ENCODE measurements at regions not wholly inside any gene's neighbourhood (a gene's known extent, or its start where the extent isn't known, plus 50 kb on each side); places are given as distances from the start of the nearest gene placed in this dataset.

DNA sequence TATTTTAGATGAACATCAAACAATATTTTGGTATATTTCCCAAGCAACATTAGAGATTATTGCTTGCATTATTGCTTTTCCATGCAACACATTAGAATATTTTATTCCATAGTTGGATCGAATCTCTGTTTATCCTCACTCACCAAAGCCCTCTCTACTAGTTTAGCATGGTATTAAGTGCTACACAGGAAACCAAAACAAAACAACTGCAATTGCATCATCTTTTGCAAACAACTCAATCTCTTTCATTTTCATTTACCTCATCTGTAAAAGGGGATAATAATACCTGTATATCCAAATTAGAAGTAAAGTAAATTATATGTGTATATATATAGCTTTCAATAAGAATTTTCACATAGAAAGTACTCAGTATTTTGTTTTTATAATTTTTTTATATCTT, 147.8 kb upstream of the PCDH9 start:
- no peak for DNase-seq

DNA sequence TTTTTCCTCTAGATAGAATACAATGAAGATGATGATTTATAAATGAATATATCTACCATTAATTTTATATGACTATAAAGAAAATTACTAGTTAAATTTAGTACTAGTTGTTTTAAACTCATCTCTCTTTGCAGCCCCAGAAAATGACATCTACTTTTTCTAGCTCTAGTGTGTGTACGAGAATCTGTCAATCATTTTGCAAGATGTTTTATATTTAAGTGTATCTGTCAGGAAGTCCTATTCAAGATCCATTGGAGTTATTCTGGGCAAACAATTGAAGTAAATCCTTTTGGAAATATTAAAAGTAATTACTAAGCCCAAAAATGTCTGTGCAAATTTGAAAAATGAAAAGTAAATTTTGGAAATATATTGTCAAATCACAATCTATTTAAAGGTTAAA, 144.3 kb upstream of the PCDH9 start:
- no peak for DNase-seq

DNA sequence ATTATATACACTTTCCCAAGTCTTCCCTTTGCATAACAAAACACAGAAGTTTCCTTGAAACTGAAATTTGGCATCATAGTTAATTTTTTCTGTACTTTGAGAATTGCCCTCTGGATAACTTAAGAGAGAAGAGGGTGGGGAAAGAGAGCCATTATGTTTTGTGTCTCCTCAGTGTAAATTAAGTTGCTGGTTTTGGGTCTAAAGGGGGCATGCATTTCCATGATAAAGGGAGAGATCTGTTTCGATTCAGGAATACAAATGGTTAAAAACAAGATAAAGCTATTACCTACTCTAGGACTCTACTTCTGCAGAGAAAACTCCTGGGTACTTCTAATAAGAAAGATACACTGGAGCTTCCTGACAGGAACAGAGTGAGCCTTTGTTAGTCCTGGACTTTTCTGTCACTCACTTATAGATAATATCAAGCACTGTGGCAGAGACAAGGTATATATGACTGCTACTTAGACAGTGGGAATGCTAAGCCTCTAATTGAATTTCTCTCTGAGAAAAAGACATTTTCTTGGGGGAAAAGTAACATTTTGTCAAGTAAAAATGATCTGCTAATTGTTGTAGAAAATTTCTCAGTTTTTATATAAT, 142.8 kb upstream of the PCDH9 start:
- DNase-seq, result no peak

DNA sequence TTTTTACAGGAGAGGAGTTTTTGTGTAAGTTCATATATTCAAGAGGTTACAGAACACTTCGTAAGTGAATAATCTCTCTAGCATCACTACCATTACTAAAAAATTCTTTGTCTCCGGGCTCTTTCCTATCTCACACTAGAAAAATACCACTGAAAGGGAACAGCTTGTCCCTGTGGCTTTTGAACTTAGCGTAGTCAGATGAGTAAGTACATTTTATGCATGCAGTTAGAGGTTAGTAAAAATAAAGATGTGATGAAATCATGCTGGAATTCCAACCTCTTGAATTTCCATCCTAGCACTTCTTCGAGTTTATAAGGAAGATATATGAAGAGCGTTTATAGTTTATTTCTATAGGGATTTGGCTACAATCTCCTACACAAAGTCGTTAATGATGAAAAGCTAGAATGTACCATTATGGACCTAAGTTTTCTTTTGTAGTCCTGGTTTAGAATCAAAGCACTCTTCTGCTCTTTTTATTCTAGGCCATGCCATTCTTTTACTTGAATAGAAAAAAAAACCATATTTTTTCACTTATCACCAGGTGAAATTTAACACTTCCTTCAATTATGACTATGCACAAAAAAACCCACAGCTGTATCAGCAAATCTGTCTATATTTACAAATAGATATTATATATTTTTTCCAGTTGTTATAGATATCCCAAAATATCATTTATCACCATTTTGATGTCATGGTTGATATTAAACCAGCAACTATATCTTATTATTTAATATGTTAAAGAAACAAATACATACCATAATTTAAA, 139.9 kb upstream of the PCDH9 start:
- DNase-seq, result no peak

DNA sequence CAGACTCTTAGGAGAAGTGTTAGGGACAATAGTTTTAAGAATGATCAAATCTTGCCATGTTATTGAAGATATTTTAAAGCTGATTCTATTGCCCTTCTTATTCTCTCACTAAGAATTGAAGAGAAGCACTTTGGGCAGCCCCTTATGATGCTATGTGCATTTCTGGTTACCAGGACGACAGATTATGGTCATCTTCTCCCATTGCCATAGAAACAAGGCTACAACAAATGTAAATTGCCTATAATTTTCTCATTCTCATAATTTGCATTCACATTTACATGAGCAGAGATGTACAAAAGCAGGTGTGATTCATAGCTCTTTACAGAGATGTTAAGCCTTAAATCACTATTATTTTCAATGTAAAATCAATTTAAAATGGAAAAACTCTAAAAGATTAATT, 137.3 kb upstream of the PCDH9 start:
- no peak for DNase-seq

DNA sequence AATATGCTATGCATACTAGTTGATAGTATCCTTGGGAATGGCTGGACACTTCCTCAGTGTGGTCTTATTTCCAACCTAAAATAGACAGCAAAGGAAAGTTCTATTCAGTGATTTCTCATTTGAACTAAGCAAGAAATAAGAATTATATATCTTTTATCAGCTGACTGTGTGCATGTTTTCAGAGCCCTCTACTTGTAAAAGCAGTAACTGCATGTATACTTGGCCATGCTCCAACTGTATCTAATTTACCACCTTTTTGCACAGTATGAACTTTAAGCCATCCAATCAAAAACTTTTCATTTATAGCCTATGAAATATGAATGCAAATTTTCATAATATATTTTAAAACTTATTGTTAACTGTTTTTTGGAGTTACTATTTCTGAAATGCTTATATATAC, 136.4 kb upstream of the PCDH9 start:
- no peak for DNase-seq

DNA sequence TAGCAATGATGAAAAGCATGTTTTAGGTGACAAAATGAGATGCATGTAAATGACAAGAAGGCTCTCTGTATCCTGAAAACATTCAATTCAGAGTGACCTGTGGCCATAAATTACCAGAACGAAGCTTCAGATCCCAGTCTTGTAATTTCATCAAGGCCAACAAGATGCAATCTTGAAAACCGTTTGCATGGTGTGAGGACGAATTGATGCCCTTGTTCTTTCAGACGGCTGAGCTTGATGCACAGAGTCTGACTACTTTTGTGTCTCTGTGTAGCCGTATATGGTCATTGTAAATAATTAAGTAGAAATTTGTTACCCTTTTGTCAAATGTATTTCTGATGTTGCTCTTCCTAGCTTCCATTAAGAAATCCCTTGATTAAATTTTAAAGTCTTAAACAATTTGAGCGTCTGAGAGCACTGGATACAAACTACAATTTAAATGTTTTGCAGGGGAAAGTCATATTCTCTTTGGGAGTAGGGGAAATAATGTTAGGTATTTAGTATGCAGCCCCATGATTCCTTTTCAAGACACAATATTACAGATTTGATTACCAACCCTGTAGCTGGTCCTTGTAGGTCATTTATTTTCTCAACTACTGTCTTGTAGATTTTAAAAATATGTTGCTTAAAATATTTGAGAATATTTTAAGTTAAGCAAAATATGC, 125.8 kb upstream of the PCDH9 start:
- DNase-seq, result no peak

DNA sequence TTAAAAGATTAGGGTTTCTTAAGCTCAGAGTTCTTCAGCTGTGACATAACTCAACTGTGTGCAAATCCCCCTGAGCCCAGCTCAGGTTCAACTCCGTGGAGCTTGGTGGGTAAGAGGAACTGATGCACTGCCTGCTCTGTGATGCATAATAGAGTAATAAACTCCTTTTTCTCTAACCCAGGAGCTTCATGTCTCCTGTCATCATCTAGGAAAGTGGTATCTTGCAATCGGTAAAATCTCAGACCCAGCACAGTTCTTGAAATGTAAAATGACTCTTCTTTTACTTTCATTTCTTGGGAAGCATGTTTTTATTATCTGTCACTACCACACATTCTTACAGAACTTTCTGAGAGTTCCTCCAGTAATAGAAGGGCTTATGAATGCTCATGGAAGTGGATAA, 123.8 kb upstream of the PCDH9 start:
- no peak for DNase-seq

DNA sequence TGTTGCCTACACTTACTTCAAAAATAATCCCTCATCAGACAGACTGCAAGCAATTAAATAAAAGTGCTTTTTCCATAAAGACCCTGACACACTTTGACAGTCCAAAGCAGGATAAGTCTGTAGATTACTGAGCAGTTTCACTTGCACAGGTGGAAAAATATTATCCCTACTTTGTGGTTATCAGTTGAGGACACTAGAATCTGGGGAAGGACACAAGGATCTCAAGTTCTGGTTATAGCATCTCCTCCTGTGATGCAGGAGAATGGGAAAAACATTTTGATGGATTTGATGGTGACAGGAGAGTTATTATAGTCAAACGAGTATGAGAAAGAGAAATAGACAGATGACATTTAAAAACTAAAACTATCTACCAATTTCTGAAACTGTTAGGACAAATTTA, 122.9 kb upstream of the PCDH9 start:
- DNase-seq, result no peak

DNA sequence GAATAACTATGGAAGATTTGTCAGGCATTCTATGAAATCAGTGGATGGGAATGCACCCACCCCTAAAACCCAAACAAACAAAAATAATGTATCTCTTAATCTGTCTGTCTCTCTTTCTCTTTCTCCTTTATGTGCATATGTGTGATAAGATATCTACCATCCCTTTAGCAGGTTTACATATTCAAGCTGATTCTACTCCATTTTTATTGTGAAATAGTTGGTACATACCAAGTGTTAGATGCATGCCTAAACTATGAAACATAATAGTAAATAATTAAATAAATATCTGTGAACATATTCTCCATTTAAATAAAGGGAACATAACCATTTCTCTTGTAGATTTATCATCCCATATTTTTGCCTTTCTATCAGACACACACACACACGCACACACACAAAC, 121.8 kb upstream of the PCDH9 start:
- DNase-seq, result no peak

DNA sequence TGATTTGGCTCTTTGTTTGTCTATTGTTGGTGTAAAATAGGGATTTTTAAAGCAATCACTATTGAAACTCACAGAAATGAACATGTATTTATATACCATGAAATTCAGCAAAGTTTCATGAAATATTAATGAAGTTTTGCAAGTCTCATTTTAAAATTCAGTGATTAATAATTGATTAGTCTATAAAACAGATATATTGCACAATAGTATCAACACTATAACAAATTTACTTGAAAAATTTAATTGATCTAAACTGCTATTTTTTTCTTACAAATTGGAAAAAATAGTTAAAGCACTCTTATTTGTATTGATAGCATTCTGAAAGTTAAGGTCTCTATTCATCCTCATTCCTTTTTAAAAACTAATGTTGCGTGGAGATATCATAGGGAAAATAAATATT, 121.0 kb upstream of the PCDH9 start:
- DNase-seq, result no peak

DNA sequence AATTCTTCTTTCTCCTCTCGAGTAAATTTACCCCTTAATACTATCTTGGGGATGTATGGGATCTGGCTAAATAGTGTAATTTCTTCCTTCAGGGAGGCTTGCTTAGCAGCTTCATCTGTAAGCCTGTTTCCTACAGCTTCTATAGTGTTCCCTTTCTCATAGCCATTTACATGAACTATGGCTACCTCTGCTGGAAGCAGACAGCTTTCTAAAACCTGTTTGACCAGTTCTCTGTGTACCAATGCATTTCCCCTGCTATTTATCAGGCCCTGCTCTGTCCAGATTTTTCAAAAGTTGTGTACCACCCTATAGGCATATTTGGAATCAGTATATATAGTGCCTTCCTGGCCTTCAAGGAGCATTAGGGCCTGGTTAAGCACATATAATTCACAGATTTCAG, 113.6 kb upstream of the PCDH9 start:
- no peak for DNase-seq

DNA sequence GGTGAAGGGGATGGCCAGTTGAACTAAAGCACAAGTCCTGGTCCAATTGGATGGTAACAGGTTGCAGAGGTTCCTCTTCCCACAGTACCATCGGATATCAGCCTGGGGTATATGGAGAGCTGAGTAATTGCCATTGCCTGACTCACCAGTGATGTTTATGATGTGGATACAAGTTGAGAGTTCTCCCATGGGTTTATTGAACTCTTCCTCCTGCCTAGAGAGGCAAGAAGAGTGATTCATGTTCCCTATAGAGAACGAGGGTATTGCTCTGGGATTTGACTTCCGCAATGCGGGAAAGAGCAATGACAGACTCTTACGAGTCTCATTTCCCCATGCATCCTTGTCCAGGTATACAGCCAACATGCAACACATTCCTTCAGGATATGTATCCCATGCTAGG, 111.3 kb upstream of the PCDH9 start:
- no peak for DNase-seq

DNA sequence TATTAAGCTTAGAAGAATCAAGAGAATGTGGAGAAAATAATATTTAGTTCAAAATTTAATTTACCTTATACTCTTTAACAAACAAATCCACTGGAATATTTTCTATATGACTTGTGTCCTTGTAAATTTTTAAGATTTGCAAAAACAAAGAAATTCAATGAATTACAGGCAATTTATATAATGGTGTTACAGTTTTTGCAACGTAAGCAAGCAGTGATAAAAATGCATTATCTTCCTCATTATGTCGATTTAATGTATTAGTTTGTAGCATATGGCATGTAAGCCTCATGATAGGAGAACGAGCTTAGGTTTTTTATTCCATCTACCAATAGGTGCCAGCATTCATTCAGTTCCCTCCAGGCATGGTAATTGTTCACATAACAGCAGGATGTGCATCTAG, 100.0 kb upstream of the PCDH9 start:
- DNase-seq, result no peak

DNA sequence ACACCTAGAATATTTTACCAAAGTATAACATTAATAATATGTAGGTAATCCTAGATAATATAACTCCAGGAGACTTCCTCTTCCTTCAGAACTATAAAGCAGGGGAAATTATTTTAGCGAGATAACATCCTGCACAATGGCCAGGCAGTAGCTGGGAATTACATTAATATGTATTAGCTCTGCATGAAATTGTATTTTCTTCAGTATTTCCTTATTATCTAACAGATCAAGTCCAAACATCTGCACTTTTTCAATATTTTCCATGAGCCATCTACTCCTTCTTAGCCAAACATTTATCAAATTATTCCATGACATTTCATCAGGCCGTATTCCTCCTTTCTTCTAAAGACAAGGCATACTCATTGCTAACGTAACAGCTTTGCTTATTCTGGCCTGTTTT, 98.8 kb upstream of the PCDH9 start:
- no peak for DNase-seq

DNA sequence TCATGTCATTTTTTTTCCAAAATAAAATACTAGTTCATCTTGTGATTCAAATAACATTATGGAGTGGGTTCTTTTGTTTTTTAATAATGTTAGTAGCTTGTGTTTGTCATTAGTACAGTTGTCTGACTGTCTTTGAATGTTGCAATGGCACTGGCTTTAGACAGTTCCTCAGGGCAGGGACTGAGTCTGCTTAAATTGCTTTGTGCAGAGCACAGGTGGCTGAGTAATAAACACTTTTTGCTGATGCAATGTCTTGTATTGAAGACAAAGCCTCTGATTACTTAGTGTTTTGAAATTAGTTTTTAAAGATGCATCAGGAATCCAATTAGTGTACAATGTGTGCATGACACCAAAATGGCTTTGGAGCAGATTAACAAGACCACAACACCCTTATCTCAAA, 88.7 kb upstream of the PCDH9 start:
- DNase-seq, result no peak

DNA sequence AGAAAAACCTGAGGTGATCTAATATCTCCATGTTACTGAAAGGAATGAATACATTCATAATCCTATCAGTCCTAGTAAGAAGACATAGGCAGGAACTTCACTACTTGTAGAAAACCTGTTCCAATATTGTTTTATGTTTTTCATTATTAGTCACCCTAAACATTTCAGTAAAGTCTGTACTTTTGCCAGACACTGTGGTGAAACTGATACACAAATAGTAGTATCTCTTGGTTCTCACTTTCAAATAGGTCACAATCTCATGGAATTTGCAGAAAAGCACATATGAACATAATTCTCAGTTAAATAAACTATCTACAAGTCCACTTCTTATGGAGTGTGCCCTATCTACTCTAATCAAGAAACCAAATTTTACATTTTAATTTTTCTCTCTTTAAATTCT, 88.3 kb upstream of the PCDH9 start:
- DNase-seq, result no peak

DNA sequence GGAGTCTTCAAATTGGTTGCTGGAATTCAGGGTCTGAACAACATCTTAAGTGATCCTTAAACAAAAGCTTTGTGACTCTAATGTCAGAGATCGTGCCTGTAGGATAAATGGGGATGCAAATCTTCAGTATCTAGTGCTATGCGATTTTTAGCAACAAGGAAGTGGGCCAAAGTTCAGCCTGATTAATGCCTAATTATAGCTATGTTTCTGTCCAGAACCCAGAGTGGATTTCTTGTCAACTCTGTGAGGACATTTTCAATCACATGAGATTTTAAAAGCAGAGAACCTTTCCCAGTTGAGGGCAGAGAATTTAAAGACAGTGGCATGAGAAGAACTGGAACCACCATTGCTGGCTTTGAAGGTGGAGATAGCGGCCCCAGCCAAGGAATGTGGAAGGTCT, 84.3 kb upstream of the PCDH9 start:
- no peak for DNase-seq

DNA sequence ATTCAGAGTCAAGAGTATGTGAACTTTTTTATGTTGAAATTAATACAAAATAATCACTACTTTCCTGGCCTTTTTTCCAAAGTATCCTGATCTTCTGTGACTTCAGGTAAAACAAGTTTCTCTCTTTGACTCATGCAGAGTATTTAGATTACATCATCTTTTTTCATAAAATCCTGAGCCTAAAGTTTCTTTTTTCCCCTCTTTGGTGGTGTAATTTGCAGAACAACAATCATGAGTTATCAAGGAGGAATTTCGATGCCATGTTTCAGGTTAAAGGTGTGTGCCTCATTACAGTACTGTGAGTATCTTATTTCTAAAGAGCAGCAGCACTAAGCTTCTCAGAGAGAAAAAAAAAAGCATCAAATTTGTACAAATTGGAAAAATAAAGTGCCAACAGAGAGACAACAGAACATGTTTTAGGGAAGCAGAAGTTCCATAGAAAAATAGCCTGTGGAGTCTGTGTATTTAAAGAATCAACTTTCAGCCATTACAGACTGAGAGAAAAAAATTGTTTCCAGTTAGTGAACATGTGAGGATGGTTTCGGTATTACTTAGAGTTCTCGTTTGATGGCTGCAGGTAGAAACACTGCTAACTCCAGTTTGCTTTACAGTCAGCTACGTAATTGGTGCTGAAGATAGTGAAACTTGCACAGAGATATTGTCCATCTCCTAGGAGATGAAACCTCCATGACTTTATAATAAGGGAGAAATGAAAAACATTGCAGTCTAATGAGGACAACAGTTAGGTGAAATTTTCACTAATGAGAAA, 78.1 kb upstream of the PCDH9 start:
- no peak for DNase-seq

DNA sequence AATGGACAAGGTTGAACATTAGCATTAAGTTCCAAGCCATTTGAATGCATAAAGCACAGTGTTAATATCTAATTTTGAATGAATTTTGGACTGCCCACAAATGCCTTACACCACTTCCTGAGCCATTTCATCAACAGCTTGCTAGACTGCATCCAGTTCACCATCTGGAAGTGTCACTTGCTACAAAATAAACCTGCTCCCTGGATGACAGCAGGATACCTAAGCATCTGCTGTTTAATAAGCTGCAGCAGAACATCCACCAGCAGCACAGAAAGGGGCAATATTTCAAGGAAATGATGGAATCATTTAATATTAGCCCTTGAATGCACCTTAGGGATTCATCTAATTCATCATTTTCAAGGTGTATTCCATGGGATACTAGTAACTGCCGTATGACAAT, 76.6 kb upstream of the PCDH9 start:
- no peak for DNase-seq

DNA sequence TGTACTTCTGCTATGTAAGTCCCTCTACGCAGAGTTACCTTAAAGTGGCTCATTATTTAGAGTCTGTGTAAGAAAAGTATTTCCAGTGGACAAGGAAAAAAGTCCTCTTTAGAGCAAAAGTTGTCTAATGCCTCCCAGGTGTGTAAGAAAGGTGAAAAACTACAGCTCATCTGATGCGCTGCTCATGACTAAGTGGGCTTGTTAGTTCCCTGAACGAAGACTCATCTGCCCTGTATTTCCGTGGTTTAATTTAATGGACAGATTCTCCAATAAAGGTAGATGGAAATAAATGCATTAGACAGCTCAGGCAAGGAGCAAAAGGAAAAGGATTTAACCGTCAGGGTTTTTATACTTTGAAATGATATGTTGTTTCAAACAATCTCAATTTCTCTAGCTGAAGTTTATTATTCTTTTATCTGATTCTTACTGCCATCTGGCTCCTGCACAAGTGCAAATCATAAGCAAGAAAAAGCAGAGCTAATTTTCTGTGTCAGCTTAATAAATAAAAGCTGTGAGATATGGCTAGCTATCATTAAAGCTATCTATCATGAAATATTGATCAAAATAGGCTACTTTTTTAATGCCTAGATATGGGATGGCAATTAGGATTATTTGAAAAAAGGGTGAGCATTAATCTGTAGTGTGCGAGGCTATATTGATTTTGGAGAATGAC, 73.7 kb upstream of the PCDH9 start:
- DNase-seq, result no peak

DNA sequence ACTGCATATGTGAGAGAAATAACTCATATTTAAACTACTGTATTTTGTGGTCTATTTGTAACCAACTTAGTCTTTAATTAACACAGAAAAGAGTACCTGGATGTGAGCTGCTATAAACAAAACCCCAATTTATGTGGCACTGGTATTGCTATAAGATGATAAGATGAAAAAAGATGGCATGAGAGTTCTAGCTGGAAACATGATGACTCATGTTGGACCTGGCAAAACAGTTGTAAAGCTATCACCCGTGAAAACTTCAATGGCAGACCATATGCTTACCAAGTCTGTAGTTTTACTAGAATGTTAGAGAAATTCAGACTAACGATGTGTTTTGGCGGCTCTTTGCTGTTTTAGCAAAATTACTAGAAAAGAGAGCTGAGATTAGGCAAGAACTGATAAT, 69.6 kb upstream of the PCDH9 start:
- no peak for DNase-seq

DNA sequence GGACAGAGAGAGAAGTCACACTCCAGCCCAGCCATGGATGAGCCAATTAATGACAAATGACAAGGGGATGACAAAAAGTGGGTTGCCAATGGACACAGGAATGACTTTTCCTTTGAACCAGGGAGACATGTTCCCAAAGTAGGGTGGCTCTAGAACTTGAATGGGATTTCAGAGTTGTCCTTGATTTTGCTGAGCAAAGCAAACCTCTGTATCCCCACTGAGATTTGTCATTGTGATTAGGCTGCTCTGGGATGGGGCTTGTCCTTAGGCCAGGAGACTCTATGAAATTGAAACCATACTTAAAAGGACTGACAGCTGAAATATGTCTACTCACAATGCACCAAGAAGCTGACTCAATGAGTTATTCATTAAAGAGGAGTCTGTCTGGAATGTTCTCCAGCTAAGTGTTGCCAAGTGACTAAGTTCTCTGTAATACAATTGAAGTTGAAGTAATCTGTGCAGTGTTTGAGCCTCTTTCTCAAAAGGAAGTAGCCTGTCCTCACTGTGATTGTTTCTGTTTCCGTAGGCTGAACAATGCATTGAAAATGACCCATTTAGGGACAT, 69.0 kb upstream of the PCDH9 start:
- DNase-seq, result no peak
